Right atrium auricular region (tissue), 2 donors: ENCODE measurements at regions not wholly inside any gene's neighbourhood (a gene's known extent, or its start where the extent isn't known, plus 50 kb on each side); places are given as distances from the start of the nearest gene placed in this dataset.

ENCODE experiments used
- DNase-seq: peaks from one replicate; pipeline ENCODE4 v3.0.0-alpha.2; 2019; ENCODE audit warnings: low spot score
- H3K27ac ChIP-seq, 2 donors: fragments of 200-600 bp; sonication (generic); 1 replicate in 1 of 2; 2 replicates in 1 of 2; pipeline ENCODE4 v1.5.1; 2016 to 2019
- H3K27me3 ChIP-seq, 2 donors: fragments of 200-600 bp; sonication (generic); one replicate each; pipeline versions ENCODE4 v1.5.1 to v1.6.0; 2017 to 2019
- H3K36me3 ChIP-seq: fragments of 200-600 bp; sonication (generic); one replicate; pipeline ENCODE4 v1.5.1; 2016
- H3K4me1 ChIP-seq, 2 donors: fragments of 200-600 bp; sonication (generic); one replicate each; pipeline versions ENCODE4 v1.5.1 to v1.6.0; 2017 to 2019
- H3K4me3 ChIP-seq, 2 donors: fragments of 200-600 bp; sonication (generic); 1 replicate in 1 of 2; 2 replicates in 1 of 2; pipeline ENCODE4 v1.5.1; 2017 to 2019; ENCODE audit warnings: mild to moderate bottlenecking in 1 of 2, moderate library complexity in 1 of 2
- H3K9me3 ChIP-seq, 2 donors: fragments of 200-600 bp; sonication (generic); one replicate each; pipeline ENCODE4 v1.5.1; 2019
- CTCF ChIP-seq, 2 donors: fragments of 200-600 bp; sonication (generic); IDR thresholded peaks; one replicate each; pipeline ENCODE4 v1.5.1; 2019; ENCODE audit warnings: antibody characterized with exemption in 2 of 2

- H3K4me1 ChIP-seq: no peaks in the 10 kb centered on the region
- TF ChIP-seq CTCF (IDR thresholded peaks at IDR 0.05): no peak
- H3K9me3 ChIP-seq: no peaks in the 10 kb centered on the region
- H3K4me3 ChIP-seq: no peak overlapping the region
- no peaks in the 10 kb centered on the region for H3K27me3 ChIP-seq
- no peak for DNase-seq
- H3K36me3 ChIP-seq: no peaks in the 10 kb centered on the region
- H3K27ac ChIP-seq: no peak overlapping the region
Observed at GRCh38 chr5:20617841-20618240, 629.8 kb upstream of the CDH18 start.

- Histone ChIP-seq H3K36me3 (no peaks in the 10 kb centered on the region), H3K9me3 (no peaks in the 10 kb centered on the region), H3K4me1 (no peaks in the 10 kb centered on the region), H3K27me3 (no peaks in the 10 kb centered on the region), H3K4me3 (no peak overlapping the region), H3K27ac (no peak overlapping the region)
- TF ChIP-seq CTCF (IDR thresholded peaks at IDR 0.05): no peak
- no peak for DNase-seq
Observed at GRCh38 chr5:20615888-20616563, 628.0 kb upstream of the CDH18 start.

- TF ChIP-seq CTCF (IDR thresholded peaks at IDR 0.05): no peak
Observed at GRCh38 chr5:20611620-20612019, 623.6 kb upstream of the CDH18 start.

GRCh38 chr5:20610681-20611080 lies 622.7 kb upstream of the CDH18 start:
- Histone ChIP-seq H3K4me3 (no peak overlapping the region), H3K9me3 (no peaks in the 10 kb centered on the region), H3K27ac (no peak overlapping the region), H3K27me3 (no peaks in the 10 kb centered on the region), H3K36me3 (no peaks in the 10 kb centered on the region), H3K4me1 (no peaks in the 10 kb centered on the region)
- DNase-seq: no peak
- TF ChIP-seq CTCF (IDR thresholded peaks at IDR 0.05): no peak

More at GRCh38 chr5:20611620-20612019, 623.6 kb upstream of the CDH18 start:
- H3K36me3 ChIP-seq: no peaks in the 10 kb centered on the region
- no peaks in the 10 kb centered on the region for H3K9me3 ChIP-seq
- no peak overlapping the region for H3K27ac ChIP-seq
- H3K4me3 ChIP-seq: no peak overlapping the region
- no peak for DNase-seq
- H3K27me3 ChIP-seq: no peaks in the 10 kb centered on the region
- no peaks in the 10 kb centered on the region for H3K4me1 ChIP-seq

- Histone ChIP-seq H3K36me3 (no peaks in the 10 kb centered on the region), H3K4me1 (no peaks in the 10 kb centered on the region), H3K4me3 (no peak overlapping the region), H3K9me3 (no peaks in the 10 kb centered on the region), H3K27ac (no peak overlapping the region), H3K27me3 (no peaks in the 10 kb centered on the region)
- DNase-seq: no peak
- no peak for TF ChIP-seq CTCF (IDR thresholded peaks at IDR 0.05)
Observed at GRCh38 chr5:20609126-20609525, 621.1 kb upstream of the CDH18 start.

- Histone ChIP-seq H3K36me3 (no peaks in the 10 kb centered on the region), H3K27ac (no peak overlapping the region), H3K4me3 (no peak overlapping the region), H3K27me3 (no peaks in the 10 kb centered on the region), H3K4me1 (no peaks in the 10 kb centered on the region), H3K9me3 (no peaks in the 10 kb centered on the region)
- DNase-seq: no peak
- TF ChIP-seq CTCF (IDR thresholded peaks at IDR 0.05): no peak
Observed at GRCh38 chr5:20608567-20608966, 620.6 kb upstream of the CDH18 start.
